Prostate gland (tissue), 2 donors: ENCODE measurements at regions not wholly inside any gene's neighbourhood (a gene's known extent, or its start where the extent isn't known, plus 50 kb on each side); places are given as distances from the start of the nearest gene placed in this dataset.

ENCODE experiments used
- DNase-seq: peaks from one replicate; pipeline ENCODE4 v3.0.0-alpha.2; 2019; ENCODE audit warnings: low spot score
- H3K27ac ChIP-seq, 2 donors: fragments of 200-600 bp; sonication (generic); 2 replicates each; pipeline ENCODE4 v1.5.1; 2017 to 2019
- H3K27me3 ChIP-seq: fragments of 200-600 bp; sonication (generic); replicated peaks from 2 replicates; pipeline ENCODE4 v1.5.1; 2019; ENCODE audit not compliant: insufficient read depth
- H3K36me3 ChIP-seq, 2 donors: fragments of 200-600 bp; sonication (generic); 1 replicate in 1 of 2; 2 replicates in 1 of 2; pipeline versions ENCODE4 v1.5.1 to v1.8.1; 2017 to 2019
- H3K4me1 ChIP-seq: fragments of 200-600 bp; sonication (generic); replicated peaks from 2 replicates; pipeline ENCODE4 v1.5.1; 2019
- H3K4me3 ChIP-seq, 2 donors: fragments of 200-600 bp; sonication (generic); 2 replicates each; pipeline ENCODE4 v1.5.1; 2017 to 2019
- H3K9me3 ChIP-seq: fragments of 200-600 bp; sonication (generic); 2 replicates; pipeline ENCODE4 v1.5.1; 2017
- POLR2A ChIP-seq: fragments of 450-650 bp; IDR thresholded peaks from one replicate; pipeline ENCODE4 v1.6.1; 2016; ENCODE audit warnings: antibody characterized with exemption, mild to moderate bottlenecking
- POLR2AphosphoS5 ChIP-seq: sonication (generic); formaldehyde crosslinking; IDR thresholded peaks from one replicate; pipeline ENCODE4 v1.6.1; 2017; ENCODE audit warnings: antibody characterized with exemption
- WGBS: methylation state at CpG from one replicate; pipeline ENCODE4 v1.1.5; 2018; 5-methylcytosine and 5-hydroxymethylcytosine counted together
- intact Hi-C: fragments of 100-400 bp; cut with DNase I; formaldehyde crosslinking; loops from one replicate; pipeline ENCODE4 v1.14.2; 2022
- TF ChIP-seq, protein P1 (sequence below), 4 experiments: fragments of 200-600 bp in 2 of 4; fragments of 450-650 bp in 2 of 4; sonication (generic) in 2 of 4; IDR thresholded peaks; 1 replicate in 3 of 4; 2 replicates in 1 of 4; pipeline ENCODE4 v1.5.1; 2016 to 2019; ENCODE audit warnings: antibody characterized with exemption in 4 of 4, mild to moderate bottlenecking in 2 of 4, moderate library complexity in 2 of 4

DNA sequence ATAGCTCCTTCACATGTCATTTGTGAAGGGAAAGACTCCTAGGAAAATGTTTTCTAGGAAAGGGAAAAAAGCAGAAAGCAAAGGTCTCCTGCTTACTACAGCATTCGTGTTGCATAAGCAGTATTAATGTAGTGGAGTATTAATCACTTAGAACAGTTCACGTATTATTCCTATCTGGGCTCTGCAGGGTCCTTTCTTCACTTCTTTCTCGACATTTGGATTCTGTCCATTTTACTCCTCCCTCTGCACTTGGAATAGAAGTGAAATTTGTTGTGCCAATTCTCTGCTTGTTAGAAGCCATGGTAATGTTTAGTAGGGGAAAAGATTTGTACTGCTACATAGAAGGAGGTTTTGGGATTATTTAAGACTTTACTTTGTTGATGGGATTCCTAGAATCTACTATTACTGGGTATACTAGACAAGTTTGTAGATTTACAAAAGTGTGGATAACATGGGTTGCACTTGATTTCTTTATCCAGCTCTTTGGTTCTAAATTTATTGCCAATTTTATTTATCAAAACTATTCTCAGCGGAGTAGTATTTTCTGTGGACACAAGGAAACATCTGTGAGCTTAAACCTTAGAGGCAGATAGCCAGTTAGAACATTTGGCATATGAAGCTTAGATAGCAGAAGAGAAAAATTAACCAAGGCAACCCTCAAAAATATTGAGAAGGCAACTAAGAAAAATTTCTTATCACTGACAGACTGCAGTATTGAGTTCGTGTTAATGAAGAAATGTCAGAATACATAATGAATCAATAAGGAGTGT, 108.4 kb upstream of the ESR1 start:
- no peaks in the 10 kb centered on the region for H3K27me3 ChIP-seq
- no peak overlapping the region for H3K4me3 ChIP-seq
- H3K9me3 ChIP-seq = no peaks in the 10 kb centered on the region
- 64% methylated on average over 5 of the region's 5 CpGs for WGBS
- no peak overlapping the region for H3K27ac ChIP-seq
- intact Hi-C loops = no loop called here
- DNase-seq = no peak
- H3K36me3 ChIP-seq = no peaks in the 10 kb centered on the region
- H3K4me1 ChIP-seq = no peaks in the 10 kb centered on the region
- TF ChIP-seq, protein P1, sequence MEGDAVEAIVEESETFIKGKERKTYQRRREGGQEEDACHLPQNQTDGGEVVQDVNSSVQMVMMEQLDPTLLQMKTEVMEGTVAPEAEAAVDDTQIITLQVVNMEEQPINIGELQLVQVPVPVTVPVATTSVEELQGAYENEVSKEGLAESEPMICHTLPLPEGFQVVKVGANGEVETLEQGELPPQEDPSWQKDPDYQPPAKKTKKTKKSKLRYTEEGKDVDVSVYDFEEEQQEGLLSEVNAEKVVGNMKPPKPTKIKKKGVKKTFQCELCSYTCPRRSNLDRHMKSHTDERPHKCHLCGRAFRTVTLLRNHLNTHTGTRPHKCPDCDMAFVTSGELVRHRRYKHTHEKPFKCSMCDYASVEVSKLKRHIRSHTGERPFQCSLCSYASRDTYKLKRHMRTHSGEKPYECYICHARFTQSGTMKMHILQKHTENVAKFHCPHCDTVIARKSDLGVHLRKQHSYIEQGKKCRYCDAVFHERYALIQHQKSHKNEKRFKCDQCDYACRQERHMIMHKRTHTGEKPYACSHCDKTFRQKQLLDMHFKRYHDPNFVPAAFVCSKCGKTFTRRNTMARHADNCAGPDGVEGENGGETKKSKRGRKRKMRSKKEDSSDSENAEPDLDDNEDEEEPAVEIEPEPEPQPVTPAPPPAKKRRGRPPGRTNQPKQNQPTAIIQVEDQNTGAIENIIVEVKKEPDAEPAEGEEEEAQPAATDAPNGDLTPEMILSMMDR (IDR thresholded peaks at IDR 0.05) = no peak
- TF ChIP-seq POLR2A = no peak
- TF ChIP-seq POLR2AphosphoS5 = no peak

DNA sequence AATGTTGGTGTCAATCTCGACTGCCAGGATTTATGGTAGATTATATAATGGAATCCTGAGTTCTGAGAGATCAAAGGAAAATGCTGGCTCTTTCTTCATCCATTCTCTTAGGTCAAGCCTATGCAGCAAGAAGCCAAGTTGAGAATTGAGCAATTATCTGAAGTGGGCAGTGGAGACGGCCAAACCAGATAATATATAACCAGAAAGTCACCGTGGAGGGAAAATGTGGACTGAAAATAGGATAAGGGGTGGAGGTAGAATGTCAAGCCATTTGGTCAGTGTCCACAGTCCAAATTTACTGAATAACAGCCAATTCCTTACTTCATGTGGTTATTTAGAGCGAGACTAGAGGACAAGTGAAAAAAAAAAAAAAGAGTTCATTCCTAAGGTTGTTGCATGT, 107.8 kb upstream of the ESR1 start:
- no peak for DNase-seq
- intact Hi-C loops = loop anchor here (10.0 kb wide), 1 partner anchor 565 kb away; no protein-coding TSS in a partner anchor
- WGBS = 58% methylated on average over 4 of the region's 4 CpGs

DNA sequence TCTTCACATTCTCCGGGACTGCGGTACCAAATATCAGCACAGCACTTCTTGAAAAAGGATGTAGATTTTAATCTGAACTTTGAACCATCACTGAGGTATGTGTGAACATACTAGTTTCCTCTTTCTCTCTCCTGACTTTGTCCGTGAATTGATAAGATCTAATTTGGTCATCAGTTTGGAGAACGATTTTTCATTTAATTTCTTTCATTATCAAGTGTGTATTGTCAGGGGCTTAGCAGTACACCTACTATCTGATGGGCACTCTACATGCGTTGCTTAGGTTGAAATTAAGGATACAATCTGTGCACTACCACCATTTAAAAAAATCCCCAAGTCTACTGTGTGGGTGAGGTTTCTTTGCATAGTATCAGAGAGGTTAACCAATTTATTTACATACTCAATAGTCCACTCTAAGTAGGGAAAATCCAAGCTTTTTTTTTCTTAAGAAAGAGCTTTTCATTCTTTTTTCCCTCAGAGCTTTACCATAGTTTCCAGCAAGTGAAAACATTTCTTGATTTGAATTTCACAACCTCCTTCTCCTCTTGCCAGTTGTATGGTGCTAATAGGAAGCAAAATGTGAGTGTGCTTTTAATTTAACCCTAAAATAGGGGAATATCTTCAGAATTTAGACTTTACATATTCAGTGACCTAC, 105.4 kb upstream of the ESR1 start:
- Histone ChIP-seq H3K9me3 (no peaks in the 10 kb centered on the region), H3K4me3 (no peak overlapping the region), H3K4me1 (no peaks in the 10 kb centered on the region), H3K36me3 (no peaks in the 10 kb centered on the region), H3K27ac (no peak overlapping the region), H3K27me3 (no peaks in the 10 kb centered on the region)
- no peak for DNase-seq
- intact Hi-C loops = loop anchor here (10.0 kb wide), 1 partner anchor 563 kb away; no protein-coding TSS in a partner anchor
- no peak for TF ChIP-seq POLR2AphosphoS5
- TF ChIP-seq POLR2A = no peak
- TF ChIP-seq, protein P1 (IDR thresholded peaks at IDR 0.05) = no peak
- WGBS = 50% methylated on average over 5 of the region's 5 CpGs

More for the DNA sequence above, 107.8 kb upstream of the ESR1 start:
- Histone ChIP-seq H3K27me3 (no peaks in the 10 kb centered on the region), H3K4me1 (no peaks in the 10 kb centered on the region), H3K4me3 (no peak overlapping the region), H3K27ac (no peak overlapping the region), H3K9me3 (no peaks in the 10 kb centered on the region), H3K36me3 (no peaks in the 10 kb centered on the region)
- TF ChIP-seq POLR2AphosphoS5 (no peak), POLR2A (no peak)
- TF ChIP-seq, protein P1 (IDR thresholded peaks at IDR 0.05) = no peak

DNA sequence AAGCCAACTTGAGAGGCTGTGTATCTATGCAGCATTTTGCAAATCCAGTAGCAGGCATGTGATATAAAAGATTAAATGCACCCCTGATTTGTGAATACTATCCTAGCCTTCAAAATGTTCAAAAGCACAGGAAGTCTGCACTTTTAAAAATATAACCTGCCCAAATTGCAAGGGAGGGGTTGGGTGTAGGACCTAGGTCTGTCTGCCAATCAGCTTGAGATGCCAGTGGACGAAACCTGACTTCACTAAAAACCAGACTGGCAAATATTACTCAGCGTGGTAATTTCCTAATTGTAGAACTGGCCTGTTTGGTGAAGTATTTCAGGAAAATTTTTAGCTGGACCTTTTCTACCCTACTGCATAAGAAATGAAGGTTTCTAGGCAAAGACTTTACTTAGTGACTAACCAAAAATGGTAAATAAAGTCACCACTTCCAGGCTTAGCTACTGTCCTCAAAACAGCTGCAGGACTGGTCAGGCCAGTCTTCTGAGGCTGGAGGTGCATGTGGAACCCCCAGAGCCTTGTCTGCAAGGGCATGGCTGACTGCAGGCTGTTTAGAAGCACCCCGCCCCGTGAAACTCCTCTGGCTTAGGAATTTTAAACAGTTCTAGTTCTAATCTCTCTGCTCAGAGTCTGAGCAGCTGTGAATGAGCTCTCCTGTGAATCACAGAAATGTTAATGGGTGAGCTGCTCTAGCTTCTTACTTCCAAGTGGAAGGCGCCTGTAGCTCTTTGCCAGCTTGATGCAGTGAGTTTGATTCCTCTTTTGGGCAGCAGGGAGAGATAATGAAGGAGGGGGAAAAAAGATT, 104.4 kb upstream of the ESR1 start:
- no peak for TF ChIP-seq POLR2AphosphoS5
- TF ChIP-seq, protein P1 (IDR thresholded peaks at IDR 0.05) = no peak
- no peak for TF ChIP-seq POLR2A
- Histone ChIP-seq H3K36me3 (no peaks in the 10 kb centered on the region), H3K4me1 (no peaks in the 10 kb centered on the region), H3K4me3 (no peak overlapping the region), H3K27me3 (no peaks in the 10 kb centered on the region), H3K9me3 (no peaks in the 10 kb centered on the region), H3K27ac (no peak overlapping the region)
- intact Hi-C loops = loop anchor here (10.0 kb wide), 1 partner anchor 562 kb away; no protein-coding TSS in a partner anchor
- DNase-seq = no peak
- 63% methylated on average over 5 of the region's 5 CpGs for WGBS
